ENCODE measurements at regions not wholly inside any gene's neighbourhood (a gene's known extent, or its start where the extent isn't known, plus 50 kb on each side); places are given as distances from the start of the nearest gene placed in this dataset.

DNA sequence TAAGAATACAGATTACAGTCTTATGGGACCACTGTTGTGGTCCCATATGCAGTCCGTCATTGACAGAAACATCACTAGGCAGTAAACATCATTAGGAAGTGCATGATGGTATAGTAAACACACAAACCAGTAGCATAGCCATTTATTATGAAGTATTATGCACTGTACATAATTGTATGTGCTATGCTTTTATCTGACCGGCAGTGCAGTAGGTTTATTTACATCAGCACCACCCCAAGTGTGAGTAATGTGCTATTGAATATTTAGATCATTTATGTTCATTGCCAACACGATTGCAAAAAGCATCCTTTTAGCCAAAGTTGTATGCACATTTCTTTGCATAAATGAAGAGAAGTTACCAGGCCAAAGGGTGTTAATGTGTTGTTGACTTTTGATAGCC, 531.6 kb upstream of the TBX3 start:
- Histone ChIP-seq H3K56ac (replicated peaks; ENCODE audit: insufficient read length, low read depth, low read length) (no peak overlapping the region), H3K27me3 (replicated peaks in 1 of 4; ENCODE audit: control insufficient read depth in 3 of 4, extremely low read depth in 1 of 4, insufficient read depth in 3 of 4, low read length in 3 of 4) (no peaks in the 10 kb centered on the region), H3K9ac (replicated peaks in 1 of 4; ENCODE audit: extremely low read depth in 1 of 4, low read depth in 3 of 4, low read length in 3 of 4) (no peak overlapping the region), H3K4ac (replicated peaks; ENCODE audit: insufficient read length, low read depth, low read length) (no peak overlapping the region), H2BK20ac (ENCODE audit: low read length) (no peak overlapping the region), H3K4me3 (ENCODE audit: extremely low read depth in 1 of 4, insufficient read depth in 2 of 4, low read depth in 3 of 4, low read length in 4 of 4) (no peak overlapping the region), H3K27ac (ENCODE audit: low read depth, low read length) (no peak overlapping the region), H2AFZ (ENCODE audit: low read length) (no peak overlapping the region), H4K20me1 (replicated peaks in 1 of 2; ENCODE audit: control insufficient read depth in 1 of 2, insufficient read depth in 2 of 2, low read length in 2 of 2) (no peaks in the 10 kb centered on the region), H4K5ac (ENCODE audit: insufficient read length, low read depth, low read length) (no peak overlapping the region), H3K79me2 (ENCODE audit: control insufficient read depth in 1 of 2, insufficient read depth in 2 of 2, low read length in 2 of 2) (no peaks in the 10 kb centered on the region), H2BK12ac (ENCODE audit: low read depth, low read length) (no peak overlapping the region), H3K4me2 (ENCODE audit: insufficient read depth in 1 of 2, low read depth in 2 of 2, low read length in 2 of 2) (no peak overlapping the region), H2AK5ac (ENCODE audit: low read depth, low read length) (no peak overlapping the region), H3K23ac (ENCODE audit: insufficient read length) (no peak overlapping the region), H2BK120ac (replicated peaks; ENCODE audit: low read depth, low read length) (no peak overlapping the region), H3K4me1 (replicated peaks in 1 of 4; ENCODE audit: control insufficient read depth in 3 of 4, insufficient read depth in 4 of 4, low read length in 3 of 4) (peaks cover 0 to 8% (median 3%) of the 10 kb centered on the region in 4 experiments; a peak in 4 of 7 replicates), H3K36me3 (ENCODE audit: control insufficient read depth in 2 of 4, insufficient read depth in 4 of 4, low read length in 3 of 4) (no peaks in the 10 kb centered on the region), H4K8ac (ENCODE audit: extremely low read depth, insufficient read depth, low read length) (no peak overlapping the region), H3K79me1 (ENCODE audit: low read depth, low read length) (no peaks in the 10 kb centered on the region; the same call in 1 of the 2 replicates), H3K9me3 (ENCODE audit: insufficient read depth in 2 of 2, low read depth in 1 of 2, low read length in 1 of 2) (no peaks in the 10 kb centered on the region; a peak in 1 of 4 replicates), H3K23me2 (ENCODE audit: low read depth, low read length) (no peaks in the 10 kb centered on the region), H4K91ac (replicated peaks; ENCODE audit: insufficient read length, low read length) (no peak overlapping the region), H2BK5ac (ENCODE audit: low read depth, low read length) (no peak overlapping the region), H3K14ac (ENCODE audit: insufficient read length) (no peak overlapping the region), H3K18ac (ENCODE audit: extremely low read depth, low read length) (no peak overlapping the region), H2BK15ac (ENCODE audit: low read length) (no peak overlapping the region)
- POLR2A ChIA-PET (ENCODE audit: partially characterized antibody): no interaction called here
- no peak for TF ChIP-seq SIRT6 (IDR thresholded peaks at IDR 0.05; ENCODE audit: low read length)
- no peak for TF ChIP-seq CTCF (IDR thresholded peaks at IDR 0.05; ENCODE audit: control extremely low read depth in 1 of 3, insufficient read depth in 1 of 3, low read depth in 1 of 3, low read length in 3 of 3)
- TF ChIP-seq KDM4A (IDR thresholded peaks at IDR 0.05; ENCODE audit: low read depth, low read length, severe bottlenecking): no peak
- TF ChIP-seq TAF7 (optimal IDR thresholded peaks at IDR 0.05; ENCODE audit: borderline replicate concordance, low read depth, low read length): no peak
- FAIRE-seq (no peak), DNase-seq (ENCODE audit: low read depth in 1 of 2, low spot score in 2 of 2) (no peak)
- 87% methylated on average over 3 of the region's 3 CpGs; no CpG with 5 or more reads in 1 of the 2 experiments for WGBS, 2 experiments (ENCODE audit: extremely low coverage in 1 of 2, insufficient coverage in 1 of 2, insufficient read length in 1 of 2, insufficient replicate concordance in 2 of 2, low coverage in 1 of 2, low lambda C conversion rate in 2 of 2, missing lambda C conversion rate in 1 of 2)
- CTCF ChIA-PET (ENCODE audit: partially characterized antibody): no interaction called here

All from H1 (cell line).